ENCODE measurements at regions not wholly inside any gene's neighbourhood (a gene's known extent, or its start where the extent isn't known, plus 50 kb on each side); places are given as distances from the start of the nearest gene placed in this dataset.

- Histone ChIP-seq H3K9me3 (ENCODE audit: low read length) (no peaks in the 10 kb centered on the region), H3K9me2 (replicated peaks; ENCODE audit: low read length) (no peaks in the 10 kb centered on the region), H3K79me2 (ENCODE audit: low read length) (no peaks in the 10 kb centered on the region), H3K4me3 (ENCODE audit: low read length) (no peak overlapping the region), H4K20me1 (ENCODE audit: low read length) (no peaks in the 10 kb centered on the region), H3F3A (ENCODE audit: low read length, unreplicated experiment) (no peaks in the 10 kb centered on the region), H3K36me3 (ENCODE audit: low read depth, low read length) (no peaks in the 10 kb centered on the region), H3K9ac (ENCODE audit: low read length) (no peak overlapping the region), H3K4me1 (ENCODE audit: insufficient read depth, low read length) (no peaks in the 10 kb centered on the region), H3K27ac (ENCODE audit: low read length) (no peak overlapping the region), H3K4me2 (ENCODE audit: low read length) (no peak overlapping the region), H3K27me3 (ENCODE audit: low read length) (no peaks in the 10 kb centered on the region), H2AFZ (ENCODE audit: low read length) (no peak overlapping the region)
- ChIA-PET CTCF (no interaction called here), POLR2A (ENCODE audit: unreplicated experiment) (no interaction called here)
- DNase-seq = no peak
- no TSS peak for BruUV-seq (replicated peaks)
- TF ChIP-seq, protein P1, sequence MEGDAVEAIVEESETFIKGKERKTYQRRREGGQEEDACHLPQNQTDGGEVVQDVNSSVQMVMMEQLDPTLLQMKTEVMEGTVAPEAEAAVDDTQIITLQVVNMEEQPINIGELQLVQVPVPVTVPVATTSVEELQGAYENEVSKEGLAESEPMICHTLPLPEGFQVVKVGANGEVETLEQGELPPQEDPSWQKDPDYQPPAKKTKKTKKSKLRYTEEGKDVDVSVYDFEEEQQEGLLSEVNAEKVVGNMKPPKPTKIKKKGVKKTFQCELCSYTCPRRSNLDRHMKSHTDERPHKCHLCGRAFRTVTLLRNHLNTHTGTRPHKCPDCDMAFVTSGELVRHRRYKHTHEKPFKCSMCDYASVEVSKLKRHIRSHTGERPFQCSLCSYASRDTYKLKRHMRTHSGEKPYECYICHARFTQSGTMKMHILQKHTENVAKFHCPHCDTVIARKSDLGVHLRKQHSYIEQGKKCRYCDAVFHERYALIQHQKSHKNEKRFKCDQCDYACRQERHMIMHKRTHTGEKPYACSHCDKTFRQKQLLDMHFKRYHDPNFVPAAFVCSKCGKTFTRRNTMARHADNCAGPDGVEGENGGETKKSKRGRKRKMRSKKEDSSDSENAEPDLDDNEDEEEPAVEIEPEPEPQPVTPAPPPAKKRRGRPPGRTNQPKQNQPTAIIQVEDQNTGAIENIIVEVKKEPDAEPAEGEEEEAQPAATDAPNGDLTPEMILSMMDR (conservative IDR thresholded peaks at IDR 0.05; ENCODE audit: low read depth, low read length) = no peak
- no peak for TF ChIP-seq EZH2 (IDR thresholded peaks at IDR 0.05; ENCODE audit: low read length, unreplicated experiment)
- no peak for TF ChIP-seq EZH2phosphoT487 (IDR thresholded peaks at IDR 0.05; ENCODE audit: borderline replicate concordance, low read length)
- intact Hi-C loops (cut with micrococcal nuclease) = no loop called here
- no peak for ATAC-seq
Measured at GRCh38 chr6:126907312-126907711, 211.2 kb upstream of the RSPO3 start.

- TF ChIP-seq EZH2phosphoT487 (IDR thresholded peaks at IDR 0.05; ENCODE audit: borderline replicate concordance, low read length) (no peak), EZH2 (IDR thresholded peaks at IDR 0.05; ENCODE audit: low read length, unreplicated experiment) (no peak)
- TF ChIP-seq, protein P1 (conservative IDR thresholded peaks at IDR 0.05; ENCODE audit: low read depth, low read length) = no peak
- Histone ChIP-seq H4K20me1 (ENCODE audit: low read length) (no peaks in the 10 kb centered on the region), H3K9ac (ENCODE audit: low read length) (no peak overlapping the region), H3K27me3 (ENCODE audit: low read length) (no peaks in the 10 kb centered on the region), H3K79me2 (ENCODE audit: low read length) (no peaks in the 10 kb centered on the region), H3K9me3 (ENCODE audit: low read length) (no peaks in the 10 kb centered on the region), H3K27ac (ENCODE audit: low read length) (no peak overlapping the region), H3K4me2 (ENCODE audit: low read length) (no peak overlapping the region), H3F3A (ENCODE audit: low read length, unreplicated experiment) (no peaks in the 10 kb centered on the region), H3K9me2 (replicated peaks; ENCODE audit: low read length) (no peaks in the 10 kb centered on the region), H2AFZ (ENCODE audit: low read length) (no peak overlapping the region), H3K36me3 (ENCODE audit: low read depth, low read length) (no peaks in the 10 kb centered on the region), H3K4me1 (ENCODE audit: insufficient read depth, low read length) (no peaks in the 10 kb centered on the region), H3K4me3 (ENCODE audit: low read length) (no peak overlapping the region)
- BruUV-seq (replicated peaks) = no TSS peak
- CTCF ChIA-PET = no interaction called here
- DNase-seq (no peak), ATAC-seq (no peak)
- intact Hi-C loops (cut with micrococcal nuclease) = no loop called here
- POLR2A ChIA-PET (ENCODE audit: unreplicated experiment) = no interaction called here
Measured at GRCh38 chr6:126907996-126908395, 210.5 kb upstream of the RSPO3 start.

DNA sequence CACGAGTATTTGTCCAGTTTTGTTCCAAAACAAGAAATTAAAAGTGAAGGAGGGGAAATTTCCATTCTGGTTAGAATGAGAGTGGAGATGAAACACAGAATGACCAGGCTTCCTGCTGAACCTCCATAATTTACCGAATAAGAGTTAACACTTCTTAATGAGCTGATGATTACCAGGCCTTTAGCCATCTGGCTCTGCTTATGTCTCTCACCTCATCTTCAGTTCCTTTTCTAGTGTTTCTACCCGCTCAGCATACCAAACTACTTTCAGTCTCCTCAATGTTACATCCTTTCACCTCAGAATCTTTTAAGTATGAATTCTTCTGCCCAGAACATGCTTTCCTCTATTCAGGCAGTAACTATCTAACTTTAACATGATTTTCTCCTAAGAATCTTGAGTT, 209.0 kb upstream of the RSPO3 start:
- DNase-seq (no peak), ATAC-seq (no peak)
- BruUV-seq (replicated peaks) = no TSS peak
- TF ChIP-seq EZH2phosphoT487 (IDR thresholded peaks at IDR 0.05; ENCODE audit: borderline replicate concordance, low read length) (no peak), EZH2 (IDR thresholded peaks at IDR 0.05; ENCODE audit: low read length, unreplicated experiment) (no peak)
- TF ChIP-seq, protein P1 (conservative IDR thresholded peaks at IDR 0.05; ENCODE audit: low read depth, low read length) = no peak
- Histone ChIP-seq H3K27ac (ENCODE audit: low read length) (no peak overlapping the region), H3K9ac (ENCODE audit: low read length) (no peak overlapping the region), H3K4me1 (ENCODE audit: insufficient read depth, low read length) (no peaks in the 10 kb centered on the region), H3K4me2 (ENCODE audit: low read length) (no peak overlapping the region), H3K9me2 (replicated peaks; ENCODE audit: low read length) (no peaks in the 10 kb centered on the region), H4K20me1 (ENCODE audit: low read length) (no peaks in the 10 kb centered on the region), H3K36me3 (ENCODE audit: low read depth, low read length) (no peaks in the 10 kb centered on the region), H2AFZ (ENCODE audit: low read length) (no peak overlapping the region), H3K79me2 (ENCODE audit: low read length) (no peaks in the 10 kb centered on the region), H3K27me3 (ENCODE audit: low read length) (no peaks in the 10 kb centered on the region), H3K4me3 (ENCODE audit: low read length) (no peak overlapping the region), H3F3A (ENCODE audit: low read length, unreplicated experiment) (no peaks in the 10 kb centered on the region), H3K9me3 (ENCODE audit: low read length) (no peaks in the 10 kb centered on the region)
- ChIA-PET POLR2A (ENCODE audit: unreplicated experiment) (no interaction called here), CTCF (no interaction called here)
- intact Hi-C loops (cut with micrococcal nuclease) = no loop called here
